PC-3 (cell line): ENCODE measurements at regions not wholly inside any gene's neighbourhood (a gene's known extent, or its start where the extent isn't known, plus 50 kb on each side); places are given as distances from the start of the nearest gene placed in this dataset.
"Not testable (repeated sequence)": the region's sequence is repeated elsewhere in the genome, so short reads cannot be mapped to it uniquely, and the experiment has no call there.

ENCODE experiments used
- ATAC-seq: fragments of 200-7000 bp; cut with Tn5 transposase; 2 replicates; pipeline ENCODE4 v1.9.1; 2020; ENCODE audit warnings: mild to moderate bottlenecking, moderate library complexity
- BruUV-seq: library from RNA; stranded (reverse); fragments of 400-500 nt; replicated peaks from 2 replicates; lab custom pipeline; 2021; lab: Mats Ljungman, UMichigan
- CTCF ChIA-PET: fragments of 300-600 bp; sonication (Branson Sonifier 250); formaldehyde crosslinking; loops from one replicate; lab custom pipeline; 2022; ENCODE audit warnings: antibody characterized with exemption; lab: Charles Lee
- POLR2A ChIA-PET: fragments of 300-600 bp; sonication (Branson Sonifier 250); formaldehyde crosslinking; loops from one replicate; lab custom pipeline; 2022; ENCODE audit warnings: antibody characterized with exemption; ENCODE audit not compliant: unreplicated experiment; lab: Charles Lee
- DNase-seq: peaks from one replicate; pipeline ENCODE4 v3.0.0-alpha.2; 2015
- H2AFZ ChIP-seq: fragments of 300-600 bp; sonication (generic); 2 replicates; pipeline ENCODE4 v1.6.0; 2016; ENCODE audit warnings: antibody characterized with exemption, low read length
- H3F3A ChIP-seq: fragments of 300-600 bp; sonication (generic); one replicate; pipeline ENCODE4 v1.6.0; 2017; ENCODE audit warnings: antibody characterized with exemption, low read length, control low read depth, mild to moderate bottlenecking; ENCODE audit not compliant: unreplicated experiment
- H3K27ac ChIP-seq: fragments of 300-600 bp; sonication (generic); 2 replicates; pipeline ENCODE4 v1.5.1; 2016; ENCODE audit warnings: mild to moderate bottlenecking, low read length
- H3K27me3 ChIP-seq: fragments of 300-600 bp; sonication (generic); 2 replicates; pipeline ENCODE4 v1.6.1; 2016; ENCODE audit warnings: low read length, mixed read lengths
- H3K36me3 ChIP-seq: fragments of 300-600 bp; sonication (generic); 2 replicates; pipeline ENCODE4 v1.6.1; 2016; ENCODE audit warnings: low read depth, mixed run types, low read length, mixed read lengths
- H3K4me1 ChIP-seq: fragments of 300-600 bp; sonication (generic); 2 replicates; pipeline ENCODE4 v1.5.1; 2016; ENCODE audit warnings: low read length; ENCODE audit not compliant: insufficient read depth
- H3K4me2 ChIP-seq: fragments of 300-600 bp; sonication (generic); 2 replicates; pipeline ENCODE4 v1.6.0; 2016; ENCODE audit warnings: low read length
- H3K4me3 ChIP-seq: fragments of 300-600 bp; sonication (generic); 2 replicates; pipeline ENCODE4 v1.5.1; 2016; ENCODE audit warnings: mild to moderate bottlenecking, low read length, mixed read lengths
- H3K79me2 ChIP-seq: fragments of 300-600 bp; sonication (generic); 2 replicates; pipeline ENCODE4 v1.6.1; 2017; ENCODE audit warnings: low read length, mixed read lengths
- H3K9ac ChIP-seq: fragments of 300-600 bp; sonication (generic); 2 replicates; pipeline ENCODE4 v1.6.0; 2016; ENCODE audit warnings: mild to moderate bottlenecking, low read length
- H3K9me2 ChIP-seq: fragments of 300-600 bp; sonication (generic); replicated peaks from 2 replicates; pipeline ENCODE4 v1.6.1; 2016; ENCODE audit warnings: mixed run types, low read length, mixed read lengths
- H3K9me3 ChIP-seq: fragments of 300-600 bp; sonication (generic); 2 replicates; pipeline ENCODE4 v1.6.1; 2016; ENCODE audit warnings: low read length, mixed read lengths
- H4K20me1 ChIP-seq: fragments of 300-600 bp; sonication (generic); 2 replicates; pipeline ENCODE4 v1.6.1; 2016; ENCODE audit warnings: low read length, mixed read lengths
- CTCF ChIP-seq: fragments of 300-600 bp; sonication (generic); conservative IDR thresholded peaks from 2 replicates; pipeline ENCODE4 v1.5.1; 2017; ENCODE audit warnings: antibody characterized with exemption, low read depth, mild to moderate bottlenecking, low read length
- EZH2 ChIP-seq: fragments of 300-600 bp; sonication (generic); IDR thresholded peaks from one replicate; pipeline ENCODE4 v1.6.1; 2017; ENCODE audit warnings: antibody characterized with exemption, mild to moderate bottlenecking, low read length; ENCODE audit not compliant: unreplicated experiment
- EZH2phosphoT487 ChIP-seq: fragments of 300-600 bp; sonication (generic); IDR thresholded peaks from 2 replicates; pipeline ENCODE4 v1.6.1; 2018; ENCODE audit warnings: mild to moderate bottlenecking, antibody characterized with exemption, low read length, borderline replicate concordance
- intact Hi-C: fragments of 100-400 bp; cut with micrococcal nuclease; formaldehyde crosslinking; loops from 2 replicates; pipeline ENCODE4 v1.9.0; 2023

DNA sequence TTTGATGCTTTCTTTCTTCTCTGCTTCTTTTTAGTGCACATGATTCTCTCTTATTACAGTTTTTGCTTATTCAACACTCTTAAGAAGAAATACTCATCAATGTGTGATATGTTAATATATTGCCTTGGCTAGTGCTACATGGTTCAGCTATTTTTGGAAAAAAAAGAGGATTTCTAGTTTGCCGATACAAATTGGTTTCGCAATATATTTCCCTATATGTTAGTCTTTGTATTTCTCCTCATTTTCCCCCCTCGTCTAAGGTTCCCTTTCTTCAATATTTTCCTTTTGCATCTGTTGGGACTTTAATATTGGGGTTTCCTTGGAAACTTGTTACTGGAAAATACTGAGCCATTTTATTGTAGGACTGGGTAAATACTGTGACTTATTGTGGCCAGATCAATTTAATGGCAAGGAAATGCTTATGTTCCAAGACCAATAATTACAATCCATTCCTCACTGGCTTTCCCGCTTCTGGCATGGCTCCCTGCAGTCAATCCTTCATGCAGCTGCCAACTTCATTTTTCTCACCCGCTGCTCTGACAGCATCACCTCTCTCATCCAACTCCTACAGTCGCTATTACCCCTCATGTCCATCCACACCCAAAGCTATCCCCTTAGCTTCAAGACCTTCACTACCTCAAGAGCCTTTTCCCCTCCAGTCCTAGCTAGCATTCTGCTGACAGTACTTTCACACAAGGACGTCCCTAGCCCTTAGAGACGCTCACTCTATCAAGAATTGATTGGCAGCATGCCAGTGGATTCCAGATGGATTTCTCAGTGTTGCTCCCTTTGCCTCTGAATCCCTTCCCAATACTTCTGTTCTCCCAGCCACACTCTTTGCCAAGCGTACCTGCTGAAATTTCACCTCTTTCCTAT lies 280.1 kb upstream of the TMTC4 start:
- no peak overlapping the region for H3K4me3 ChIP-seq
- CTCF ChIA-PET = interaction anchor here (0.5 kb wide), 1 partner anchor 146 kb away, joined by 6 read pairs; no protein-coding TSS in a partner anchor
- no TSS peak for BruUV-seq
- intact Hi-C loops = no loop called here
- no peaks in the 10 kb centered on the region for H3K9me2 ChIP-seq
- no peaks in the 10 kb centered on the region for H3K9me3 ChIP-seq
- H3F3A ChIP-seq = no peaks in the 10 kb centered on the region
- H3K4me2 ChIP-seq = no peak overlapping the region
- ATAC-seq = no peak
- no peak overlapping the region for H3K27ac ChIP-seq
- DNase-seq = no peak
- H2AFZ ChIP-seq = no peak overlapping the region
- POLR2A ChIA-PET = no interaction called here
- no peaks in the 10 kb centered on the region for H3K79me2 ChIP-seq
- H3K36me3 ChIP-seq = no peaks in the 10 kb centered on the region
- no peak overlapping the region for H3K9ac ChIP-seq
- no peaks in the 10 kb centered on the region for H3K4me1 ChIP-seq
- peaks cover 11% of the 10 kb centered on the region for H3K27me3 ChIP-seq
- no peaks in the 10 kb centered on the region for H4K20me1 ChIP-seq
- TF ChIP-seq EZH2 (no peak), EZH2phosphoT487 (no peak), CTCF (no peak)

DNA sequence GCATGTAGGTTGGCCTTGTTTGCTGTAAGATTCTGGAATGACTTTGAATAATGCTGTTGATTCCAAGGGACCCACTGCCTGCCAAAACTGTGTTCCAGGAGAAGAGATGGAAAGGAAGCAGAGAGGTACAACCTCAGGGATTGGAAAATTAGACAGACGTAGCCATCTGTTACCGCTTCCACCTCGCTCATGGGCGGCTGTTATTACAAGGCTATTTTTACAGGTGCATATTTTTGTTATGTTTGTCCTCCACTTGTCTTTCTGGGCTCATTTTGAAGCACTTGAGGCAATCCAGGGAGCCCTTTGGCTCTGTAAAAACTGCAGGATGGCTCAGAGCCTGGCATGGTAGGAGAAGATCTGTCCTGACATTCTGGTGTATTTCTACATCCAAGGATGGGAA lies 276.4 kb upstream of the TMTC4 start:
- H2AFZ ChIP-seq = no peak overlapping the region

DNA sequence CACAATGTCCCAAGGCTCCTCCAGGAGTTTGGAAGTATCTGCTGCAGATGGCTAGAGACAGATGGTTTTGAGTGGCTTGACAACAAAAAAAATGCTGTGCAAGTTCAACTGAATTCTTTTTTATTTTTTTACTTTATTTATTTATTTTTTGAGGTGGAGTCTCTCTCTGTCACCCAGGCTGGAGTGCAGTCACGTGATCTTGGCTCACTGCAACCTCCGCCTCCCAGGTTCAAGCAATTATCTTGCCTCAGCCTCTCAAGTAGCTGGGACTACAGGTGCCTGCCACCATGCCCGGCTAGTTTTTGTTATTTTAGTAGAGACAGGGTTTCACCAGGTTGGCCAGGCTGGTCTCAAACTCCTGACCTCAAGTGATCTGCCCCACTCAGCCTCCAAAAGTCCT lies 274.3 kb upstream of the TMTC4 start:
- POLR2A ChIA-PET, ATAC-seq, BruUV-seq, H3K9ac ChIP-seq, H3K36me3 ChIP-seq, intact Hi-C loops, CTCF ChIA-PET, H3K4me2 ChIP-seq, H3F3A ChIP-seq, H3K79me2 ChIP-seq, H3K4me1 ChIP-seq, H3K4me3 ChIP-seq, H3K9me2 ChIP-seq, H4K20me1 ChIP-seq, H3K9me3 ChIP-seq, DNase-seq, H3K27ac ChIP-seq, H2AFZ ChIP-seq: not testable (repeated sequence)
- peaks cover 52% of the 10 kb centered on the region for H3K27me3 ChIP-seq

More for the DNA sequence above, 276.4 kb upstream of the TMTC4 start:
- ChIA-PET CTCF (no interaction called here), POLR2A (no interaction called here)
- Histone ChIP-seq H4K20me1 (no peaks in the 10 kb centered on the region), H3K9me3 (no peaks in the 10 kb centered on the region), H3K4me2 (no peak overlapping the region), H3F3A (no peaks in the 10 kb centered on the region), H3K4me3 (no peak overlapping the region), H3K79me2 (no peaks in the 10 kb centered on the region), H3K9ac (no peak overlapping the region), H3K4me1 (no peaks in the 10 kb centered on the region), H3K36me3 (no peaks in the 10 kb centered on the region), H3K27ac (no peak overlapping the region), H3K27me3 (peaks cover 34% of the 10 kb centered on the region), H3K9me2 (no peaks in the 10 kb centered on the region)
- no TSS peak for BruUV-seq
- no peak for DNase-seq
- ATAC-seq = no peak
- intact Hi-C loops = no loop called here
- TF ChIP-seq EZH2phosphoT487 (no peak), CTCF (no peak), EZH2 (no peak)
